GM23338 (cell line): ENCODE measurements at regions not wholly inside any gene's neighbourhood (a gene's known extent, or its start where the extent isn't known, plus 50 kb on each side); places are given as distances from the start of the nearest gene placed in this dataset.

Source experiments
- ATAC-seq: fragments of 200-7000 bp; cut with Tn5 transposase; 3 replicates; pipeline ENCODE4 v1.9.1; 2020
- DNase-seq: peaks from one replicate; pipeline ENCODE4 v3.0.0-alpha.2; 2015; ENCODE audit warnings: low spot score
- H2AFZ ChIP-seq: fragments of 200-600 bp; sonication (generic); 2 replicates; pipeline ENCODE4 v1.8.0; 2016; ENCODE audit warnings: antibody characterized with exemption, mild to moderate bottlenecking, moderate library complexity
- H3F3A ChIP-seq: fragments of 200-600 bp; sonication (generic); replicated peaks from 2 replicates; pipeline ENCODE4 v1.8.0; 2017; ENCODE audit warnings: antibody characterized with exemption, mixed run types, low read depth
- H3K27ac ChIP-seq: fragments of 200-600 bp; sonication (generic); 2 replicates; pipeline ENCODE4 v1.6.1; 2016; ENCODE audit warnings: low read depth
- H3K27me3 ChIP-seq: fragments of 200-600 bp; sonication (generic); 2 replicates; pipeline ENCODE4 v1.8.0; 2016; ENCODE audit warnings: mild to moderate bottlenecking, mixed run types, moderate library complexity; ENCODE audit not compliant: insufficient read depth
- H3K36me3 ChIP-seq: fragments of 200-600 bp; sonication (generic); 2 replicates; pipeline ENCODE4 v1.8.0; 2016; ENCODE audit warnings: mild to moderate bottlenecking; ENCODE audit not compliant: insufficient read depth
- H3K4me1 ChIP-seq: fragments of 200-600 bp; sonication (generic); 2 replicates; pipeline ENCODE4 v1.8.0; 2016; ENCODE audit warnings: mild to moderate bottlenecking, moderate library complexity; ENCODE audit not compliant: insufficient read depth
- H3K4me2 ChIP-seq: fragments of 200-600 bp; sonication (generic); 2 replicates; pipeline ENCODE4 v1.7.1; 2017; ENCODE audit warnings: mixed run types
- H3K4me3 ChIP-seq: fragments of 200-600 bp; sonication (generic); 2 replicates; pipeline ENCODE4 v1.6.1; 2016; ENCODE audit warnings: mixed run types
- H3K79me2 ChIP-seq: fragments of 200-600 bp; sonication (generic); replicated peaks from 2 replicates; pipeline ENCODE4 v1.8.0; 2017; ENCODE audit warnings: mild to moderate bottlenecking; ENCODE audit not compliant: insufficient read depth
- H3K9me2 ChIP-seq: fragments of 200-600 bp; sonication (generic); 2 replicates; pipeline ENCODE4 v1.8.0; 2017; ENCODE audit not compliant: insufficient read depth
- H4K20me1 ChIP-seq: fragments of 200-600 bp; sonication (generic); replicated peaks from 2 replicates; pipeline ENCODE4 v1.8.0; 2017; ENCODE audit warnings: mild to moderate bottlenecking; ENCODE audit not compliant: insufficient read depth
- H3K27ac Mint-ChIP-seq: 2 replicates; pipeline ENCODE4 v1.8.0; 2020; ENCODE audit warnings: inconsistent platforms, mild to moderate bottlenecking, moderate library complexity, mixed read lengths
- H3K27me3 Mint-ChIP-seq: 3 replicates; pipeline ENCODE4 v1.8.0; 2022; ENCODE audit warnings: low read depth, mild to moderate bottlenecking, moderate library complexity, mixed read lengths, inconsistent platforms; ENCODE audit not compliant: insufficient read depth, poor library complexity
- H3K36me3 Mint-ChIP-seq: 3 replicates; pipeline ENCODE4 v1.8.0; 2021; ENCODE audit warnings: low read depth, mild to moderate bottlenecking, inconsistent platforms, moderate library complexity, mixed read lengths
- H3K4me1 Mint-ChIP-seq: 3 replicates; pipeline ENCODE4 v1.8.0; 2020; ENCODE audit warnings: mild to moderate bottlenecking, inconsistent platforms, mixed read lengths
- H3K4me3 Mint-ChIP-seq: 3 replicates; pipeline ENCODE4 v1.8.0; 2021; ENCODE audit warnings: moderate library complexity, mild to moderate bottlenecking, inconsistent platforms, mixed read lengths
- H3K9me3 Mint-ChIP-seq: 3 replicates; pipeline ENCODE4 v1.8.0; 2020; ENCODE audit warnings: moderate library complexity, mild to moderate bottlenecking, inconsistent platforms, mixed read lengths
- CREB1 ChIP-seq: fragments of 250-450 bp; sonication (Bioruptor Pico); IDR thresholded peaks from 2 replicates; pipeline ENCODE4 v1.5.0; 2020; ENCODE audit warnings: low read depth, mild to moderate bottlenecking, moderate library complexity
- ETS1 ChIP-seq: IDR thresholded peaks from 2 replicates; pipeline ENCODE4 v1.6.1; 2016; ENCODE audit warnings: antibody characterized with exemption
- EZH2phosphoT487 ChIP-seq: fragments of 200-600 bp; sonication (generic); IDR thresholded peaks from one replicate; pipeline ENCODE4 v1.8.1; 2018; ENCODE audit warnings: antibody characterized with exemption; ENCODE audit not compliant: unreplicated experiment
- NANOG ChIP-seq: IDR thresholded peaks from 2 replicates; pipeline ENCODE4 v1.6.1; 2016; ENCODE audit warnings: antibody characterized with exemption, borderline replicate concordance
- REST ChIP-seq: IDR thresholded peaks from one replicate; pipeline ENCODE4 v1.6.1; 2018; ENCODE audit warnings: antibody characterized with exemption; ENCODE audit not compliant: unreplicated experiment
- STAT1 ChIP-seq: IDR thresholded peaks from one replicate; pipeline ENCODE4 v1.6.1; 2016; ENCODE audit warnings: antibody characterized with exemption; ENCODE audit not compliant: unreplicated experiment

DNA sequence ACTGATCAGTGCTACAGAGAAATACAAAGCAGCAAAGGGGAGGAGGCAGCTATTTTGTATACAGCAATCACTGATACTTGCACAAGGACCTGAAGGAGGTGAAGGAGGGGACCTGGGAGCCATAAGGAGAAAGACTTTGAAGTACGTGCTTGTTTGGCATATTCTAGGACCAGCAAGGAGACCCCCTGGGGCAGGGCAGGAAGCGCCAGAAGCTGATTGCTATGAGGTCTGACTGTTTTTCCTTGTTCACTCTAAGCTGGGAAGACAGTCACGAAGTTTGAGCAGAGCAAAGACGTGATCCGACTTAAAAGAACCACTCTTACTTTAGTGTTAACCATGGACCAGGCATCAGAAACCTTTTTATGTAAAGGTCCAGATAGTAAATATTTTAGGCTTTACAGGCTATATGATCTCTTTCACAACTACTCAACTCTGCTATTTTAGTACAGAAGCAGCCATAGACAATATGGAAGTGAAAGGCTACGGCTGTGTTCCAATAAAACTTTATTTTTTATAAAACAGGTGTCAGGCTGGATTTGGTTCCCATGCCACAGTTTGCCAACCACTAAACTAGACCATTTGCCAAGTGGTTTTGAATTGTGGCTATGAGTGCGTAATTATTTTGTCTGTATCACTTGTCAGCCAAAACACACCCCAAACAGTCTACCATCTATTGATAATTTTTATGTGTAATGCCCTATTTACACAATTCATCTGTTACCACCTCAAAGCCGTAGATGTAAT is 217.9 kb downstream of the PRL start:
- H3K4me3 Mint-ChIP-seq, result no peak overlapping the region
- DNase-seq, result peak; percentile 68
- no peaks in the 10 kb centered on the region for H3K36me3 ChIP-seq
- H4K20me1 ChIP-seq, result no peaks in the 10 kb centered on the region
- H3K27me3 Mint-ChIP-seq, result peaks cover 3% of the 10 kb centered on the region
- no peaks in the 10 kb centered on the region for H3K27me3 ChIP-seq
- H3K4me3 ChIP-seq, result no peak overlapping the region
- H3K4me2 ChIP-seq, result no peak overlapping the region; the same call in 1 of the 2 replicates
- H3K27ac Mint-ChIP-seq, result peak overlapping the region; percentile 9; the same call in 1 of the 2 replicates
- H3K36me3 Mint-ChIP-seq, result peaks cover 18% of the 10 kb centered on the region; the same call in 2 of the 3 replicates
- H3F3A ChIP-seq, result no peaks in the 10 kb centered on the region
- no peaks in the 10 kb centered on the region for H3K9me3 Mint-ChIP-seq
- H3K27ac ChIP-seq, result no peak overlapping the region
- H2AFZ ChIP-seq, result no peak overlapping the region
- peaks cover 10% of the 10 kb centered on the region for H3K4me1 Mint-ChIP-seq
- no peaks in the 10 kb centered on the region for H3K79me2 ChIP-seq
- ATAC-seq, result peak; percentile 77
- TF ChIP-seq REST (no peak), CREB1 (CRISPR knock-in tag) (no peak), NANOG (no peak), EZH2phosphoT487 (no peak), STAT1 (no peak)
- H3K4me1 ChIP-seq, result peaks cover 12% of the 10 kb centered on the region
- no peaks in the 10 kb centered on the region for H3K9me2 ChIP-seq

DNA sequence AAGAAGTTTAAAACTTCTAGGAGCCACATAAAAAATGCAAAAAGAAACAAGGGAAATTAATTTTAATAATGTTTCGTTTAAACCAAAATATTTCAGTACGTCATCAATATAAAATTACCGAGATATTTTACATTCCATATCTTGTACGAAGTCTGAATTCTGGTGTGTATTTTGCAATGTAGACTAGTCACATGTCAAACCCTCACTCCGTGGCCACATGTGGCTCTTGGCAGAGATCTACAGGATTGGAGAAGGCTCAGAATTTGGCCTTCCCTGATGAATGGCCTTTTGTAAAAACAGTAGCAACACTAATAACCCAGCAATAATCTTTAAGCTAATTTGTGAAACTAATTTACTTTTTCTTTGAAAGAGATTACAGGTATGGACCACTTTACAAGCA is 217.1 kb downstream of the PRL start:
- Histone ChIP-seq H3K79me2 (no peaks in the 10 kb centered on the region), H3F3A (no peaks in the 10 kb centered on the region), H3K4me3 (no peak overlapping the region), H3K36me3 (no peaks in the 10 kb centered on the region), H3K27ac (no peak overlapping the region), H4K20me1 (no peaks in the 10 kb centered on the region), H3K9me2 (no peaks in the 10 kb centered on the region), H2AFZ (no peak overlapping the region), H3K27me3 (no peaks in the 10 kb centered on the region), H3K4me2 (no peak overlapping the region), H3K4me1 (peaks cover 12% of the 10 kb centered on the region)
- ATAC-seq (no peak), DNase-seq (no peak)
- no peaks in the 10 kb centered on the region for H3K9me3 Mint-ChIP-seq
- peaks cover 3% of the 10 kb centered on the region for H3K27me3 Mint-ChIP-seq
- TF ChIP-seq ETS1 (no peak), NANOG (no peak), REST (no peak)
- H3K27ac Mint-ChIP-seq, result no peak overlapping the region
- peaks cover 17% of the 10 kb centered on the region; the same call in 2 of the 3 replicates for H3K36me3 Mint-ChIP-seq
- peaks cover 10% of the 10 kb centered on the region for H3K4me1 Mint-ChIP-seq
- H3K4me3 Mint-ChIP-seq, result no peak overlapping the region
